ENCODE measurements at regions not wholly inside any gene's neighbourhood (a gene's known extent, or its start where the extent isn't known, plus 50 kb on each side); places are given as distances from the start of the nearest gene placed in this dataset.

GRCh38 chr9:88219601-88220000 is 81.3 kb upstream of the SPATA31C2 start:
- DNase-seq (ENCODE audit: low read depth in 2 of 2): no peak
- TF ChIP-seq EZH2 (IDR thresholded peaks at IDR 0.05; ENCODE audit: low read length, missing control alignments) (no peak), CTCF (conservative IDR thresholded peaks at IDR 0.05 in 1 of 2, IDR thresholded peaks at IDR 0.05 in 1 of 2; ENCODE audit: low read depth in 1 of 2, low read length in 2 of 2) (no peak)
- H3K36me3 ChIP-seq (ENCODE audit: control insufficient read depth, insufficient read depth, low read length): no peaks in the 10 kb centered on the region

GRCh38 chr9:88218726-88219125 is 80.5 kb upstream of the SPATA31C2 start:
- no peaks in the 10 kb centered on the region for H3K4me1 ChIP-seq (ENCODE audit: control insufficient read depth, extremely low read depth, insufficient read depth, low read length)
- H3K9ac ChIP-seq (ENCODE audit: insufficient read depth, low read length): no peak overlapping the region
- TF ChIP-seq EZH2 (IDR thresholded peaks at IDR 0.05; ENCODE audit: low read length, missing control alignments) (no peak), CTCF (conservative IDR thresholded peaks at IDR 0.05 in 1 of 2, IDR thresholded peaks at IDR 0.05 in 1 of 2; ENCODE audit: low read depth in 1 of 2, low read length in 2 of 2) (no peak)
- H3K27me3 ChIP-seq (ENCODE audit: control insufficient read depth, insufficient read depth, low read length): no peaks in the 10 kb centered on the region
- H3K27ac ChIP-seq (ENCODE audit: insufficient read depth, low read length): no peak overlapping the region
- no peak overlapping the region for H3K4me2 ChIP-seq (ENCODE audit: extremely low read depth, insufficient read depth, low read length)
- H3K4me3 ChIP-seq (replicated peaks in 1 of 4; ENCODE audit: control extremely low read depth in 1 of 4, insufficient read depth in 1 of 4, low read depth in 3 of 4, low read length in 4 of 4): no peak overlapping the region
- H3K79me2 ChIP-seq (ENCODE audit: control insufficient read depth, insufficient read depth, low read length): no peaks in the 10 kb centered on the region
- no peak overlapping the region for H2AFZ ChIP-seq (ENCODE audit: low read length)
- no peaks in the 10 kb centered on the region for H3K36me3 ChIP-seq (ENCODE audit: control insufficient read depth, insufficient read depth, low read length)
- no peaks in the 10 kb centered on the region for H3K9me3 ChIP-seq (ENCODE audit: control insufficient read depth, insufficient read depth, low read depth, low read length)
- peak; percentile 39 to 51 for DNase-seq (ENCODE audit: low read depth in 2 of 2)
- no peaks in the 10 kb centered on the region for H4K20me1 ChIP-seq (ENCODE audit: control insufficient read depth, extremely low read depth, insufficient read depth, low read length)

More at GRCh38 chr9:88219601-88220000, 81.3 kb upstream of the SPATA31C2 start:
- no peak overlapping the region for H3K9ac ChIP-seq (ENCODE audit: insufficient read depth, low read length)
- H3K79me2 ChIP-seq (ENCODE audit: control insufficient read depth, insufficient read depth, low read length): no peaks in the 10 kb centered on the region
- H3K4me1 ChIP-seq (ENCODE audit: control insufficient read depth, extremely low read depth, insufficient read depth, low read length): no peaks in the 10 kb centered on the region
- no peaks in the 10 kb centered on the region for H3K27me3 ChIP-seq (ENCODE audit: control insufficient read depth, insufficient read depth, low read length)
- no peaks in the 10 kb centered on the region for H4K20me1 ChIP-seq (ENCODE audit: control insufficient read depth, extremely low read depth, insufficient read depth, low read length)
- H3K4me2 ChIP-seq (ENCODE audit: extremely low read depth, insufficient read depth, low read length): no peak overlapping the region
- H3K27ac ChIP-seq (ENCODE audit: insufficient read depth, low read length): no peak overlapping the region
- no peaks in the 10 kb centered on the region for H3K9me3 ChIP-seq (ENCODE audit: control insufficient read depth, insufficient read depth, low read depth, low read length)
- H2AFZ ChIP-seq (ENCODE audit: low read length): no peak overlapping the region
- no peak overlapping the region for H3K4me3 ChIP-seq (replicated peaks in 1 of 4; ENCODE audit: control extremely low read depth in 1 of 4, insufficient read depth in 1 of 4, low read depth in 3 of 4, low read length in 4 of 4)

GRCh38 chr9:88216126-88216995 is 78.1 kb upstream of the SPATA31C2 start:
- TF ChIP-seq EZH2 (IDR thresholded peaks at IDR 0.05; ENCODE audit: low read length, missing control alignments): no peak
- Histone ChIP-seq H3K4me1 (ENCODE audit: control insufficient read depth, extremely low read depth, insufficient read depth, low read length) (no peaks in the 10 kb centered on the region), H2AFZ (ENCODE audit: low read length) (no peak overlapping the region), H3K9me3 (ENCODE audit: control insufficient read depth, insufficient read depth, low read depth, low read length) (no peaks in the 10 kb centered on the region), H3K36me3 (ENCODE audit: control insufficient read depth, insufficient read depth, low read length) (no peaks in the 10 kb centered on the region), H3K9ac (ENCODE audit: insufficient read depth, low read length) (no peak overlapping the region), H4K20me1 (ENCODE audit: control insufficient read depth, extremely low read depth, insufficient read depth, low read length) (no peaks in the 10 kb centered on the region), H3K4me2 (ENCODE audit: extremely low read depth, insufficient read depth, low read length) (no peak overlapping the region), H3K27ac (ENCODE audit: insufficient read depth, low read length) (no peak overlapping the region), H3K79me2 (ENCODE audit: control insufficient read depth, insufficient read depth, low read length) (no peaks in the 10 kb centered on the region), H3K4me3 (replicated peaks in 1 of 4; ENCODE audit: control extremely low read depth in 1 of 4, insufficient read depth in 1 of 4, low read depth in 3 of 4, low read length in 4 of 4) (no peak overlapping the region), H3K27me3 (ENCODE audit: control insufficient read depth, insufficient read depth, low read length) (no peaks in the 10 kb centered on the region)
- DNase-seq (ENCODE audit: low read depth in 2 of 2): no peak

All from fibroblast of lung (primary cell).